Suprapubic skin (tissue), 4 donors: ENCODE measurements at regions not wholly inside any gene's neighbourhood (a gene's known extent, or its start where the extent isn't known, plus 50 kb on each side); places are given as distances from the start of the nearest gene placed in this dataset.

Experiments
- CTCF ChIP-seq, 2 donors: fragments of 200-600 bp in 1 of 2; fragments of 450-650 bp in 1 of 2; sonication (generic) in 1 of 2; IDR thresholded peaks; one replicate each; pipeline ENCODE4 v1.5.1; 2016 to 2019; ENCODE audit warnings: antibody characterized with exemption in 2 of 2, mild to moderate bottlenecking in 1 of 2, moderate library complexity in 1 of 2
- EP300 ChIP-seq: sonication (generic); formaldehyde crosslinking; IDR thresholded peaks from one replicate; pipeline ENCODE4 v1.6.1; 2017; ENCODE audit warnings: antibody characterized with exemption
- POLR2A ChIP-seq, 2 donors: fragments of 450-650 bp; IDR thresholded peaks; one replicate each; pipeline ENCODE4 v1.6.1; 2017; ENCODE audit warnings: antibody characterized with exemption in 2 of 2, mild to moderate bottlenecking in 2 of 2, moderate library complexity in 2 of 2
- POLR2AphosphoS5 ChIP-seq, 3 donors: sonication (generic); formaldehyde crosslinking; IDR thresholded peaks; one replicate each; pipeline ENCODE4 v1.6.1; 2017; ENCODE audit warnings: antibody characterized with exemption in 3 of 3

DNA sequence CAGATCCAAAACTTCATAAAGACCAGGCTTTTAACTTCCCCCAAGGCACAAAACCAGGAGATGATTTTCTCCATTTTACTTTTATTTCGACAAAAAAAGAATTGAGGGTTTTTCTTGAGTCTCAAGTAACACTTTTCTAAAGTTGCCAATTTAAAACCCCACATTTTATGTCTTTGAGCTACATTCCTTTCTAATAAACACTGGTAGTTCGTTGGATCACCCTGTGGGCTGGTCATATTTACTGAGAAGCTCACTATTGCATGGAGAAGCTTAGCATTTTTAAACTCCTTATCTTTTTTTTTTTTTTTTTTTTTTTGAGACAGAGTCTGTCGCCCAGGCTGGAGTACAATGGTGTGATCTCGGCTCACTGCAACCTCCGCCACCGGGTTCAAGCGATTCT, 255.1 kb upstream of the TPM1 start:
- TF ChIP-seq CTCF (IDR thresholded peaks at IDR 0.05) (no peak), POLR2AphosphoS5 (IDR thresholded peaks at IDR 0.05) (no peak), POLR2A (IDR thresholded peaks at IDR 0.05) (no peak), EP300 (no peak)
